Omental fat pad (tissue), 3 donors: ENCODE measurements at regions not wholly inside any gene's neighbourhood (a gene's known extent, or its start where the extent isn't known, plus 50 kb on each side); places are given as distances from the start of the nearest gene placed in this dataset.

Source experiments
- ATAC-seq: fragments of 150-250 bp; one replicate; pipeline ENCODE4 v1.9.1; 2016; ENCODE audit warnings: mild to moderate bottlenecking, moderate library complexity; ENCODE audit not compliant: low FRiP score
- DNase-seq: peaks from one replicate; pipeline ENCODE4 v3.0.0-alpha.2; 2019; ENCODE audit warnings: low spot score
- CTCF ChIP-seq, 3 donors: fragments of 450-650 bp; IDR thresholded peaks; one replicate each; pipeline ENCODE4 v1.5.1; 2016 to 2017; ENCODE audit warnings: antibody characterized with exemption in 3 of 3, mild to moderate bottlenecking in 3 of 3, moderate library complexity in 2 of 3

DNA sequence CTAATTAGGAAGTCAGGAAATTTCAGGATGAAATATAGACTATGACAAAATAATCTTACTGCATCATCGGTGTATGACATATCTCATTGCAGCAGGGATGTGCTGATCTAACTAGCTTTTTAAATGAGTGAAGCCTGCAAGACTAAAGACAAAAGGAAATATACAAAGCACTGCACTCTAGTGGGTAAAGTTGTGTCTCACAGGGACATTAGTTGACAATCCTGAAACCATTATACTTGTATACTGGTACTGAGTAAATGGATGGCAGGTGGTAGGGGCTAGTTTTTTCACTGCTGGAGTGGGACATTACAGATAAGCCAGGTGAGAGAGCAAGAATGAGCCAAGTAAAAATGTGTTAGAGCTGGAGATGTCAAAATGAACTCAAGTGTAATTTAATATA, 317.5 kb upstream of the RAB6C start:
- no peak for ATAC-seq
- DNase-seq: no peak
- no peak for TF ChIP-seq CTCF (IDR thresholded peaks at IDR 0.05)

- no peak for TF ChIP-seq CTCF (IDR thresholded peaks at IDR 0.05)
- DNase-seq: no peak
- ATAC-seq: no peak
These were observed 311.9 kb upstream of the RAB6C start for GRCh38 chr2:129667577-129667976.

DNA sequence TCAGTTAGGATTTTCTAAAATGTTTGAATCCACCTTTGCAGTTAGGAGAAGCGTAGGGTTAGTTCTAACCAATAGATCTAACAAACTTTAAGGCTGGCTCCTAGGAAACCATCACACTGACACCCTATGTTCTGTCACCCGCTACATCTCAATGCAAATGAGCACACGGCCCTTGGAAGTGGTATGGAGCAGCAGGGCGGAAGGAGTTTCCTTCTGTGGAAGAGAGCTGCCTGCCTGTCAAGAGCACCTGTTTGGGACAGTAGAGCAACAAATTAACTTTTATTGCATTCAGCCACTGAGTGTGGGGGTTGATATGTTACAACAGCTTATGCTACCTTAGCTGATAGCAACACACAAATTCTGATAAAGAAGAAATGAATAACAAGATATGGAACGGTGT, 306.9 kb upstream of the RAB6C start:
- ATAC-seq (no peak), DNase-seq (no peak)
- no peak for TF ChIP-seq CTCF (IDR thresholded peaks at IDR 0.05)

DNA sequence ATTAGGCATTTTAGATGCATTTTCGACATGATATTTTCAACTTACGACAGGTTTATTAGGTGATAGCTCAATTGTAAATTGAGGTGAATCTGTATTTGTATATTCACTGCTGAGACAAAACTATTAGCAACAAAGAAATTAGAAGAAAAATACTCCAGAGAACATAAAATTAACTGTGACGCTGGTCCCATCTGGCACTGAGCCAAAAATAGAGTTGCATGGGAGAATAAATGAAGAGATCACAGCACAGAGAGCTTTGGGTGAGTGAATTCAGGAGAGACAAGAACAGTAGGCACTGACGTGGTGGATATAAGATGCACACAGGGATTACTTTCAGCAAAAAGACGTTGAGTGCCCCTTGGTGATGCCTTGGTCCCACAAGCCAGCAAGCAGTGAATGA, 306.2 kb upstream of the RAB6C start:
- ATAC-seq: no peak
- DNase-seq: no peak
- no peak for TF ChIP-seq CTCF (IDR thresholded peaks at IDR 0.05)

- no peak for TF ChIP-seq CTCF (IDR thresholded peaks at IDR 0.05)
- ATAC-seq: no peak
These were observed 305.4 kb upstream of the RAB6C start for GRCh38 chr2:129673847-129674711.

GRCh38 chr2:129678751-129679150, 300.7 kb upstream of the RAB6C start:
- no peak for ATAC-seq
- DNase-seq: no peak
- TF ChIP-seq CTCF (IDR thresholded peaks at IDR 0.05): no peak

More at GRCh38 chr2:129673847-129674711, 305.4 kb upstream of the RAB6C start:
- no peak for DNase-seq

DNA sequence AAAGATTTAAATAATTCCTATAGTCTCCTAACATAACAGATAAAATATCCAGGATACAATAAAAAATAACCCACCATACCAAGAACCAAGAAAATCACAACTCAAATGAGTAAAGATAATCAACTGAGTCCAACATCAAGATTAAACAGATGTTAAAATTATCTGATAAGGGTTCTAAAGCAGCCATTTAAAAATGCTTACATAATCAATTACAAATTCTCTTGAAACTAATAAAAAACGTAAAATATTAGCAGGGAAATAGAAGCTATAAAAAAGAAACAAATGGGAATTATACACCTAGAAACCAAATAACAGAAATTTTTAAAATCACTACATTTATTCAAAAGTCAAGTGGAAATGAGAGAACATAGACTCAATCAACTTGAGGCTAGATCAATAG, 297.7 kb upstream of the RAB6C start:
- ATAC-seq: no peak
- TF ChIP-seq CTCF (IDR thresholded peaks at IDR 0.05): no peak
- DNase-seq: no peak
